GM19395 (cell line): ENCODE measurements at regions not wholly inside any gene's neighbourhood (a gene's known extent, or its start where the extent isn't known, plus 50 kb on each side); places are given as distances from the start of the nearest gene placed in this dataset.
A peak's percentile ranks its signal among the peaks of the same experiment; 100 is the strongest.
"Not testable (repeated sequence)": the region's sequence is repeated elsewhere in the genome, so short reads cannot be mapped to it uniquely, and the experiment has no call there.

Experiments
- ATAC-seq: cut with Tn5 transposase; IDR thresholded peaks from one replicate; pipeline ENCODE4 v1.9.1; 2021; ENCODE audit warnings: mild to moderate bottlenecking, moderate library complexity; ENCODE audit not compliant: unreplicated experiment

GRCh38 chr6:103000688-103001087, 1607.2 kb downstream of the GRIK2 start:
- ATAC-seq = no peak

- ATAC-seq = no peak
These were observed 1602.0 kb downstream of the GRIK2 start for GRCh38 chr6:102995491-102995890.

- no peak for ATAC-seq
These were observed 1601.4 kb downstream of the GRIK2 start for GRCh38 chr6:102994866-102995265.

GRCh38 chr6:102986086-102986485, 1592.6 kb downstream of the GRIK2 start:
- peak; percentile 79 for ATAC-seq

DNA sequence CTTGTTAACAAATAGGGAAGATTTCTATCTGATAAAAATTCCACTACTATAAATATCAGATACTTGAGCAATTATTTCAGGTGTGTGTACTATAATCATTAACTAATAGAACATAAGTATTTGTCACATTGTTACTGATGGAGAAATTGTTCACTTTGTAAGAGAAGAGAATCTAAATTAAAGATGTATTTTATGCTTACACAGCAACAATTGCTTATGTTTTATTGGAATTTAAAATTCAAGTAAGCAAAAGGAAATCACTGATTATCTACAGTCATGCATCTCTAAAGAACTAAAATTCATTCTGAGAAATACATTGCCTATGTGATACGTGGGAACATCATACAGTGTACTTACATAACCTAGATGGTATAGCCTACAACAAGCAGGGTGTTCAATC, 1590.8 kb downstream of the GRIK2 start:
- no peak for ATAC-seq

- no peak for ATAC-seq
These were observed 1588.0 kb downstream of the GRIK2 start for GRCh38 chr6:102981490-102982015.

GRCh38 chr6:102980951-102981350, 1587.4 kb downstream of the GRIK2 start:
- ATAC-seq = no peak

DNA sequence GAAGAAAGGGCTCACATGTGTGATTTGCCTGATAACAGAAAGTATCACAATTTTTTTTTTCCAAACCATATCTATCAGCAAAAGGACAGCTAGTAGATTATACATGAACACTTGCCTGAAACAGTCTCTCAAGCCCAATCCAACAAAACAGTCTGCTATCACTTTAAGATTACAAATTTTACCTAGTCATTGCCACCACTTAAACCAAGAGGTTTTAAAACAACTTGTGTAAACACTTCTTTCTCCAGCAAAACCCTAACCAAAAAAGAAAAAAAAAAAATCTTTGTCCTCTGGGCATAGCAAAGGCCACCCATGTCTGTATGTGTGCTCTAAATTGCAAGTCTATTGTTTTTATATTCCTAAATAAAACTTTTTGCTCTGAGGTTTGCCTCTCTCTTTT, 1568.4 kb downstream of the GRIK2 start:
- no peak for ATAC-seq

- no peak for ATAC-seq
These were observed 1557.5 kb downstream of the GRIK2 start for GRCh38 chr6:102950967-102951366.

GRCh38 chr6:102944475-102944874, 1551.0 kb downstream of the GRIK2 start:
- no peak for ATAC-seq

DNA sequence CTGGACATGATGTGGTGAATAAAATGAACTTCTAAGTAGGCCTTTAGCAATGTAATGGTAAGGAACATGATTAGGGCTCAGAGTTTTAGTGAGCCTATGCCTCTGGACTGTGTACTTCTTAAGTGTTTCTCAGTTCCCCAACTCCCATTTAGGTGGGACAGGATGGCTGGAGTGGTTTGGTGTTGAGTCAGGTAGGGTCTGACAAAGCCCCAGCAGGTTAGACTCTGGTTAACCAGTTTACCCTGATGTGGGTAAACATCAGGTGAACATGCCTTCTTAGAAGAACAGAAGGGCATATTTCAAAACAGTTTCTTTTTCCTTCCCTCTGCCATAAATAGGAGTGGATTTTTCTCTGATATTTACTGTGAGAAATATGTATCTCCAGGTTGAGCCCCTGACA, 1548.7 kb downstream of the GRIK2 start:
- no peak for ATAC-seq

- no peak for ATAC-seq
These were observed 1543.5 kb downstream of the GRIK2 start for GRCh38 chr6:102936959-102937358.

- ATAC-seq = no peak
These were observed 1534.6 kb downstream of the GRIK2 start for GRCh38 chr6:102928109-102928508.

DNA sequence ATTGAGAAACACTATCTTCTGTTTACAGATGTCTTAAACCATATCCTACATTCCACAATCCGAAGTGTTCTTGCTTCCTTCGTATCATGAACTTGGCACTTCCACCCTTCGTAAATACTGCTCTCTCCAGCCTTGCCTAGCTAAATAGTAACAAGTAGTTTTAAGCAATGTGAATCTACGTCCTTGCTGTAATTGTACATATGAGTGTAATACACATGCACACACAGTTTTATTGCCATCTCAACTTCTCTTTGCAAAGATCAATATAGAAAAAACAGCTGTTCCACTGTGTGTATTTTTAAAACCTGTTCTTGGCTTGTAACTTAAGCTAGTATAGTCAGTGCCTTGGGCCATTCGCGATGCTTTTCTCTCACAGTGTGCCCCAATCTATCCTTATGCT, 1524.7 kb downstream of the GRIK2 start:
- ATAC-seq = no peak

DNA sequence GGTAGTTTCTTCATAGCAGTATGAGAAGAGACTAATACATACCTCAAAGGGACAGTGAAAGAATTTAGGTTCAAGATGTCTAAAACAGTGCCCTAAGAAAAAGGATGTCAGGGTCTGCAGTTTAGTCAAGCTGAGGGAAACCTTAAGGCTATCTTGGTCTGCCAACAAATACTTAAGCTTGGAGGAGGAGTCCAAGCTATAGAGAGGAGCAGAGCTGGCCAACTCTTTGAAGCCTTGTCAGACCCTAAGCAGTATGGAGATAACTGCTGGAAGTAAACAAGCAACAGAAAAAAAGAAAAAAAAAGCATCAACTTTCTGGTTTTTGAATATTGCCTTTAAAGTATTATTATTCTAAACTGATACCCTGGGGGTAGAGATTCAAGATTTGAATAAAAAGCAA, 1518.1 kb downstream of the GRIK2 start:
- ATAC-seq = no peak

DNA sequence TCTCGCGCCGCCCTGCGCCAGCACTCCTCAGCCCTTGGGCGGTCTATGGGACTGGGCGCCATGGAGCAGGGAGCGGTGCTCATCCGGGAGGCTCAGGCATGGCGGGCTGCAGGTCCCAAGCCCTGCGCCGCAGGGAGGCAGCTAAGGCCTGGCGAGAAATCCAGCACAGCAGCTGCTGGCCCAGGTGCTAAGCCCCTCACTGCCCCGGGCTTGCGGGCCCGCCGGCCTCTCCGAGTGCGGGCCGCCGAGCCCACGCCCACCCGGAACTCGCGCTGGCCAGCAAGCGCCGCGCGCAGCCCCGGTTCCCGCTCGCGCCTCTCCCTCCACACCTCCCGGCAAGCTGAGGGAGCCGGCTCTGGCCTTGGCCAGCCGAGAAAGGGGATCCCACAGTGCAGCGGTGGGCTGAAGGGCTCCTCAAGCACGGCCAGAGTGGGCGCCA, 1517.2 kb downstream of the GRIK2 start:
- ATAC-seq = not testable (repeated sequence)

DNA sequence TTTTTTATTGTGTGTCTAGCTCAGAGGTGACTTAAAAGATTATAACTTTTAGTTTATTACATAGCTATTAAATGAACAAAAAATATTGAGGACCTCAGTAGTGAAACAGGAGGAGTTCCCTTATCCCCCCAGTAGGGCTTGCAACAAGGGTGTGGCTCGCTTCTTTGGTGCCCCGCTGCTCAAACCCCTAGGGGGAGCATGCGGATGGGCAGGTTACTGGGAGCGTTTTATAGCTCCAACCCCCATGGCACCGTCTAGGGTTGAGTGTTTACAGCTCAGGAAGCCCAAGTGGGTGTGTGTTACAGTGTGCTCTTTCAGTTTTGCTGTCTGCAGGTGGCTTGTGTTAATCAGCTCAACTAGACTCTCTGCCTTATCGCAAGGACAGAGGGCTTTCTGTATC, 1513.7 kb downstream of the GRIK2 start:
- no peak for ATAC-seq

DNA sequence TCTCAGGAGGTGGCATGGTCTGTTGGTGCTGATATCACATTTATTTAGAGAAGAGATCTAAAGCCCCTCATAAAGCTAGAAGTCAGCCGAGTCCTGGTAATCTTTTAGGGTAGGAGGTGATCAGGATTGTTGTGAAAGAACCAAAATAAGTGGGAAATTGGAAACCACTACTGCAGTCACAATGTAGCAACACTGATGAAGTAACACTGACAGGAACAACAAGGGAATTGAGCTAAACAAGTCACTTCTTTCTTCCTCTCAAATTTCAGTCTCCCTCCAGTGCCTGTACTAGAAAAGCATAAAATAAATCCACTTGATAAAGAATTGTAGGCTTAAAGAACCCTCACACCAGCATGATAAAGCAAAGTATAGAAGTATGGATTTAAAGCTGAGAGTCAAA, 1509.0 kb downstream of the GRIK2 start:
- ATAC-seq = no peak

GRCh38 chr6:102895683-102896082, 1502.2 kb downstream of the GRIK2 start:
- ATAC-seq = no peak

DNA sequence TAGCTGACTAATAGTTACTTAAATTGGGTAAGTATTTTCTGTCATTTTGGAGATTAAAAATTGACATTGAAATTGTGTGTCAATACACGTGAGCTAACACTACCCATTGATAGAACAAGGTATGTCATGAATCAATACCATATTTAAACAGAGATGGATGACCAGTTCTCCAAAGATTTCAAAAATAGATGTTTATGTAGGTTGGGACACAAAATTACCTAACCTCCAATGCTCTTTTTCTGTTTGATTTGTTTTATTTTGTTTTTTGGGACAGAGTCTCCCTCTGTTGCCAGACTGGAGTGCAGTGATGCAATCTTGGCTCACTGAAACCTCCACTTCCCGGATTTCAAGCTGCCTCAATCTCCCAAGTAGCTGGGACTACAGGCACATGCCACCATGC, 1491.7 kb downstream of the GRIK2 start:
- no peak for ATAC-seq

- no peak for ATAC-seq
These were observed 1459.9 kb downstream of the GRIK2 start for GRCh38 chr6:102853249-102853955.

GRCh38 chr6:102848796-102849195, 1455.3 kb downstream of the GRIK2 start:
- ATAC-seq = no peak

- no peak for ATAC-seq
These were observed 1454.7 kb downstream of the GRIK2 start for GRCh38 chr6:102848210-102848609.
